ENCODE measurements at regions not wholly inside any gene's neighbourhood (a gene's known extent, or its start where the extent isn't known, plus 50 kb on each side); places are given as distances from the start of the nearest gene placed in this dataset.

- Histone ChIP-seq H3K4me1 (no peaks in the 10 kb centered on the region), H3K4me3 (ENCODE audit: low read depth, low read length) (no peak overlapping the region), H3K27me3 (replicated peaks; ENCODE audit: control insufficient read depth, insufficient read depth, low read length) (no peaks in the 10 kb centered on the region), H3K36me3 (ENCODE audit: control insufficient read depth, insufficient read depth, low read length) (no peaks in the 10 kb centered on the region), H3K9me3 (no peaks in the 10 kb centered on the region)
- Mint-ChIP-seq H3K36me3 (ENCODE audit: insufficient read depth, unreplicated experiment) (no peaks in the 10 kb centered on the region), H3K4me3 (ENCODE audit: unreplicated experiment) (no peak overlapping the region), H3K9me3 (ENCODE audit: unreplicated experiment) (no peaks in the 10 kb centered on the region), H3K27ac (ENCODE audit: unreplicated experiment) (no peak overlapping the region), H3K4me1 (ENCODE audit: low read depth, unreplicated experiment) (no peaks in the 10 kb centered on the region), H3K27me3 (ENCODE audit: insufficient read depth, unreplicated experiment) (no peaks in the 10 kb centered on the region)
- intact Hi-C loops (cut with micrococcal nuclease; ENCODE audit: unreplicated experiment): no loop called here
- DNase-seq: no peak
- no TSS peak for BruUV-seq (replicated peaks)
- ChIA-PET POLR2A (no interaction called here), CTCF (no interaction called here)
- no peak for TF ChIP-seq CTCF (IDR thresholded peaks at IDR 0.05; ENCODE audit: insufficient read depth in 1 of 2, low read depth in 1 of 2, low read length in 1 of 2, severe bottlenecking in 1 of 2, unreplicated experiment in 1 of 2)
Measured at GRCh38 chr4:157772907-157773306, 399.9 kb downstream of the GASK1B start.

- Histone ChIP-seq H3K4me3 (ENCODE audit: low read depth, low read length) (no peak overlapping the region), H3K27me3 (replicated peaks; ENCODE audit: control insufficient read depth, insufficient read depth, low read length) (no peaks in the 10 kb centered on the region), H3K36me3 (ENCODE audit: control insufficient read depth, insufficient read depth, low read length) (no peaks in the 10 kb centered on the region), H3K4me1 (peaks cover 7% of the 10 kb centered on the region; the same call in 1 of the 2 replicates), H3K9me3 (no peaks in the 10 kb centered on the region)
- DNase-seq: no peak
- Mint-ChIP-seq H3K27ac (ENCODE audit: unreplicated experiment) (no peak overlapping the region), H3K4me1 (ENCODE audit: low read depth, unreplicated experiment) (peaks cover under 1% of the 10 kb centered on the region), H3K9me3 (ENCODE audit: unreplicated experiment) (no peaks in the 10 kb centered on the region), H3K36me3 (ENCODE audit: insufficient read depth, unreplicated experiment) (no peaks in the 10 kb centered on the region), H3K4me3 (ENCODE audit: unreplicated experiment) (no peak overlapping the region), H3K27me3 (ENCODE audit: insufficient read depth, unreplicated experiment) (no peaks in the 10 kb centered on the region)
- ChIA-PET POLR2A (no interaction called here), CTCF (no interaction called here)
- no peak for TF ChIP-seq CTCF (IDR thresholded peaks at IDR 0.05; ENCODE audit: insufficient read depth in 1 of 2, low read depth in 1 of 2, low read length in 1 of 2, severe bottlenecking in 1 of 2, unreplicated experiment in 1 of 2)
- intact Hi-C loops (cut with micrococcal nuclease; ENCODE audit: unreplicated experiment): no loop called here
- no TSS peak for BruUV-seq (replicated peaks)
Measured at GRCh38 chr4:157768419-157768818, 404.4 kb downstream of the GASK1B start.

- Histone ChIP-seq H3K9me3 (no peaks in the 10 kb centered on the region), H3K36me3 (ENCODE audit: control insufficient read depth, insufficient read depth, low read length) (no peaks in the 10 kb centered on the region), H3K27me3 (replicated peaks; ENCODE audit: control insufficient read depth, insufficient read depth, low read length) (no peaks in the 10 kb centered on the region), H3K4me1 (peaks cover 7% of the 10 kb centered on the region; the same call in 1 of the 2 replicates), H3K4me3 (ENCODE audit: low read depth, low read length) (no peak overlapping the region)
- intact Hi-C loops (cut with micrococcal nuclease; ENCODE audit: unreplicated experiment): loop anchor here (2.0 kb wide), 1 partner anchor 41 kb away; no protein-coding TSS in a partner anchor
- TF ChIP-seq CTCF (IDR thresholded peaks at IDR 0.05; ENCODE audit: insufficient read depth in 1 of 2, low read depth in 1 of 2, low read length in 1 of 2, severe bottlenecking in 1 of 2, unreplicated experiment in 1 of 2): no peak
- Mint-ChIP-seq H3K27me3 (ENCODE audit: insufficient read depth, unreplicated experiment) (no peaks in the 10 kb centered on the region), H3K9me3 (ENCODE audit: unreplicated experiment) (no peaks in the 10 kb centered on the region), H3K27ac (ENCODE audit: unreplicated experiment) (peak overlapping the region; percentile 71), H3K36me3 (ENCODE audit: insufficient read depth, unreplicated experiment) (peaks cover 8% of the 10 kb centered on the region), H3K4me3 (ENCODE audit: unreplicated experiment) (peak overlapping the region; percentile 49), H3K4me1 (ENCODE audit: low read depth, unreplicated experiment) (peaks cover 7% of the 10 kb centered on the region)
- no peak for DNase-seq
- CTCF ChIA-PET: no interaction called here
- POLR2A ChIA-PET: no interaction called here
- BruUV-seq (replicated peaks): no TSS peak
Measured at GRCh38 chr4:157763490-157763889, 409.3 kb downstream of the GASK1B start.
